Middle frontal gyrus (tissue), 1 donor: ENCODE measurements at regions not wholly inside any gene's neighbourhood (a gene's known extent, or its start where the extent isn't known, plus 50 kb on each side); places are given as distances from the start of the nearest gene placed in this dataset.
"Not testable (repeated sequence)": the region's sequence is repeated elsewhere in the genome, so short reads cannot be mapped to it uniquely, and the experiment has no call there.

ENCODE experiments used
- DNase-seq: peaks from one replicate; pipeline ENCODE4 v3.0.0-alpha.2; 2015; ENCODE audit warnings: low spot score; ENCODE audit errors: extremely low spot score

DNA sequence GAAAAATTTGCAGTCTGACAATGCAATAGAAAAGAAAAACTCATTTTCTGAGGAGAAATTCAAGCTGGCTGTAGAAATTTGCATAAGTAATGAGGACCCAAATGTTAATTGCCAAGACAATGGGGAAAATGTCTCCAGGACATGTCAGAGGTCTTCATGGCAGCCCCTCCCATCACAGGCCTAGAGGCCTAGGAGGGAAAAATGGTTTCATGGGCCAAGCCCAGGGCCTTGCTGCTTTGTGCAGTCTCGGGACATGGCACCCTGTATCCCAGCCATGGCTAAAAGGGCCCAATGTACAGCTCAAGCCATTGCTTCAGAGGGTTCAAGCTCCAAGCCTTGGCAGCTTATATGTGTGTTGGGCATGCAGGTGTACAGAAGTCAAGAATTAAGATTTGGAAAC is 244.9 kb upstream of the ZFP42 start:
- not testable (repeated sequence) for DNase-seq

DNA sequence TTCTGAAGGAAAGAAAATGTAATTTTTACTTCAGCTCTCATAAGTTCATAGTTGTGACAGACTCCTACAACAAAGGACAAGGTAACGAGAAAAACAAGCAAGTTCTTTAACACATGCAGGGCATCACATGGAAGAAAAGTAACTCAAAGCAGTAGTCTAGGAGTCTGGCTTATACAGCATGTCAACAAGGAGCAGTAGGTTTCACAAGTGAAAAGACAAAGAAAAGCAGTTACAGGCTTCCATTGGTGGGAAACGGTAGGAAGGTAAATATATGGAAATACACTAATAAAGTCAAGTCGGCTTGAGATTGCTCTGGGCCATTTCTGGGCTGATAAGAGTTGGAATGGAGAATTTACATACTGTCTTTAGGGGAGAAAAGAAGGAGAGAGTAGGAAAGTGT is 228.4 kb upstream of the ZFP42 start:
- DNase-seq = no peak

DNA sequence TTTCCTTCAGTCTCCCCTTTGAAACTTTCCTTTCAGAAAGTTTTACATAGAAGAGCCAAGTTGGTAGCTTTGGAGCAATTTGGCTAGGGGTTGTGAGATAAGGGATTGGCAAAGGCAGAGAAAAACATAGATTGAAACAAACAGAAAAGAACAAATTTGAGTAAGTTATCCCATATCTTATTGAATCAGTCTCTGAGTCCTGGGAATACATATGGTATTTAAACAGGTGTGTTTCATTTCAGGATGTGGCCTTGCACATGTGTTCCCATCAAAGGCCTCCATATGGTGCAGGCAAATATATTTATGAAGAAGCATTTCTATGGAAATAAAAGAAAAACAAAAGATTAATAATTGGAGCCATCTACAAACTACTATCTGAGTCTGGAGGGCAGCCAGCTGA is 227.9 kb upstream of the ZFP42 start:
- no peak for DNase-seq

DNA sequence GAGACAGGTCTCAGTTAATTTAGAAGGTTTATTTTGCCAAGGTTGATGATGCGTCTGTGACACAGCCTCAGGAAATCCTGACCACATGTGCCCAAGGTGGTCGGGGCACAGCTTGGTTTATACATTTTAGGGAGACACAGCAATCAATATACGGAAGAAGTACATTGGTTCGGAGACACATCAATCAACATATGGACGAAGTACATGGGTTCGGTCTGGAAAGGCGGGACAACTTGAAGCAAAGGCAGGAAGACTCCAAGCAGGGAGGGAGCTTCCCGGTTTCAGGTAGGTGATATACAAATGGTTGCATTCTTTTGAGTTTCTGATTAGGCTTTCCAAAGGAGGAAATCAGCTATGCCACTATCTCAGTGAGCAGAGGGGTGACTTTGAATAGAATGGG is 225.2 kb upstream of the ZFP42 start:
- DNase-seq = no peak

DNA sequence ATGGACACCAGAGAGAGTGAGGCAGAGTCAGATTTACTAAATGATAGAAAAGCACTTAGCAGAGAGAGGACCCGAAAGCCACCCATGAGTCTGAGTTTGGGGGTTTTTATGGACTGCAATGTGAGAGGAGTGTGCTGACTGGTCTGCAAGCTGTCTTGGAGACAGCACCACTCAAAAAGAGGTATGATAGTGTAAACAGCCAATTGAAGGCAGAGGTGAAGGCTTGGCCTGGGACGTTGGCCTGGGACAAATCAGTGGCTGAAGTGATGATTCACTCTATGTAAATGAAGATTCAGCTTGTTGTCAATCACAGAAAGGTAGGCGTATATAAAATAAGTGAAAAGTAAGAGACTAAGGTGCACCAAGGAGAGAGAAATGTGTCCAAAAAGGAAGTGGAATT is 217.6 kb upstream of the ZFP42 start:
- no peak for DNase-seq

DNA sequence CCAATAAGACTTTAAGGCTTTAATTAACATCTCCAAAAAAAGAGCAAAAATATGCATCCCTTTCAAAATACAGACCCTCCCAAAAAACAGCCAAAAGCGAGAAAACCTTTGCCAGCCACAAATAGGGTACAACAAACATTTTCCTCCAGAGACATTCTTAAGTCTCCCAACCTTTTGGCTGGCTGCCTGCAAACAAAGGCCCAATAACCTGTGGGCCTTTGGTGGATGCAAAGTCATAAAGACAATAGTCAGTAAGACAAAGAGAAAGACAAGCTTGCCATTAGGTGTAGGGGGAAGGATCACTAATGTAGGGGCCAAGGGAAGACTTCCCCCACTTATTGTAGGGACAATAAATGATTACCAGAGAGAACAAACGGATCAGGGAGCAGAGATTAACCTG is 215.5 kb upstream of the ZFP42 start:
- DNase-seq = no peak

DNA sequence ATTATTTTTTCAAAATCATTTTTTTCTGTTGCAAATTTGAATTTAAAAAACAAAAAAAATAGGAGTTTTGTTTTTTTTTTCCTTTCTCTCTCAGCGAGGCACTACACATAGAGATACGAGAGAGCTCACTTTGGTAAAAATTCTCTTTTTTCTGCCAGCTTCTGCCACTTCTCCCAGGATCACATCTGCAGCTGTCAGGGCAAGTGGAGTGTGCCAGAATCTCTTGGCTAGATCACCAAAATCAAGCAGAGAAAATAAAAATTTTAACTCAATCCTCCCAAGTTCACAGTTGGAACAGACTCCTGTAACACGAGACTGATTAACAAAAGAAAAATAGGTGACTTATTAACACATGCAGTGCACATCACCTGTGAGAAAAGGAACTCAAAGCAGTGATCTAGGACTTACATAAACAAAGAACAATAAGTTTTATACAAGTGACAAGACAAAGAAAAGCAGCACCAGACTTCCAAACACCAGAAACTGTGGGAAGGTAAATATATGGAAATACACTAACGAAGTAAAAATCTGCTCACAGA is 213.2 kb upstream of the ZFP42 start:
- DNase-seq = no peak

DNA sequence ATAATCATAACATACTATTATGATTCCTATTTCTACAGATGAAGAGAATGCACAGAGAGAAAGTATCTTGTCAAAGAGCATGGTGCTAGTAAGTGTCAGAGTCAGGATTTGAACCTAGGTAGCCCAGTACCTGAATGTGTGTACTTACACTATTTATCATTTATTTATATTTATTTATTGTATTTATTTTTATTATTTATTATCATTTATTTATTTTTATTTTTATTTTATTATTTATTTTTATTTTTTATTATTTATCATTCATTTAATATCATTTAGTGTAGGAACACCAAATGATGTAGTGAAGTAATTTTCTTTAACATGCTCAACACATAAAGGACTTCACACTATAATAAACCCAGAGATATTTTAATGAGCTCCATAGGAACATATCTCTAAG is 209.4 kb upstream of the ZFP42 start:
- DNase-seq = no peak

DNA sequence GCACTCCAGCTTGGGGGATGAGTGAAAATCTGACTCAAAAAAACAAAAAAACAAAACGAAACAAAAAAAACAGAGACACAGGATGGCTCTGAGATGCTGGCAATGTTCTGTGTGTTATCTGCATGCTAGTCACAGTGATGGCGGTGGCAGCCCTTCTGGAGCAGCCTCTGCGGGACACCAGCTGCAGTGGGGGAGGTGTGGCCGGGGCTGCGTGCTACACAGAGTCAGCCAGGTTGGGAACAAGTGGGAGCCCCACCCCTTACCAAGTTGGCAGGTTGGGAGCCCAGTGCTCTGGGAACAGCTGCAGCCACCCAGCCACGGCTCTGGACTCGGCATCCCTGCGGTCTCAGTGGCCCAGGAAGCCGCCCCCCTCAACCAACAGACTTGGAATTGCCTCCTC is 206.5 kb upstream of the ZFP42 start:
- no peak for DNase-seq

DNA sequence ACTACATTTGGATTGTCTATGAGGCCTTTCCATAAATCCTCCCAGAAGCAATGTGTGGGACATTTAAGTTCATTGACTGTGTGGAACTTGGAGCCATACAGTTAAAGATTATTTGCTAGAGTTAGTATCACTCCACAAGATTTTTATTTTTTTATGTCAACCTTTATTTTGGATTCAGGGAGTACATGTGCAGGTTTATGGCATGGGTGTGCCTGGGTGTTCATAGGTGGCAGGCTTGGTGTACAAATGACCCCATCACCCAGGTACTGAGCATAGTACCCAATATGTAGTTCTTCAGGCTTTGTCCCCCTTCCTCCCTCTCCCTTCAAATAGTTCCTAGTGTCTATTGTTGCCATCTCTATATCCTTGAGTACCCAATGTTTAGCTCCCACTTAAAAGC is 199.8 kb upstream of the ZFP42 start:
- no peak for DNase-seq

DNA sequence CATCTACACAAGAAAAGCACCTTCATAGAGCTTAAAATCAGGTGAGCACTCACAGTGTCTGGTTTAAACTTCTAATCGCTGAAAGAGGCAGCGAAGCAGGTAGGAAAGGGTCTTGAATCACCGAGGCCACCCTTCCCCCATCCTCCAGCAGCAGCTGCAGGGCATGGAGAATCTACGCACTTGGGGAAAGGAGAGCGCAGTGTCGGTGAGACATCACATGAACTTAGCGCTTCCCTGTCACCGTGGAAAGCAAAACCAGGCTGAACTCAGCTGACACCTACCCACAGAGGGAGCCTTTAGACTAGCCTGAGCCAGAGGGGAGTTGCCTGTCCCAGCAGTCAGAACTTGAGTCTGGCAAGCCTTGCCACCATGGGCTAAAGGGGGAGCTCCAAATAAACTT is 197.2 kb upstream of the ZFP42 start:
- DNase-seq = no peak

DNA sequence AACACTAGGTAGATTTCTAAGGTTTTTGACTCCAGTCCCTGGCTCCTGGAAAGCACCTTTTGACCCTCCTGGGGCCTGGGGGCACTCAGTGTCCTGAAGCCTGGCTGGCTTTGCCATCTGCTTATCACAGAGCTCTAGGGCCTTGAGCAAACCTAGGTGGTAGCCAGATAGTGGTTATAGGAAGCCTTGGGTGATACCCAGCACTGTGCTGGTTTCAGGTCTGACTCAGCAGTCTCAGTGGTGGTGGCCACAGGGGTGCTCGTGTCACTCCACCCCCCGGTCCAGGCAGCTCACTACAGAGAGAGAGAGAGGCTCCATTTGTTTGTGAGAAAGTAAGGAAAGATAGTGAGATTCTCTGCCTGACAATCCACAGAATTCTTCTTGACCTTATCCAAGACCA is 195.8 kb upstream of the ZFP42 start:
- no peak for DNase-seq

DNA sequence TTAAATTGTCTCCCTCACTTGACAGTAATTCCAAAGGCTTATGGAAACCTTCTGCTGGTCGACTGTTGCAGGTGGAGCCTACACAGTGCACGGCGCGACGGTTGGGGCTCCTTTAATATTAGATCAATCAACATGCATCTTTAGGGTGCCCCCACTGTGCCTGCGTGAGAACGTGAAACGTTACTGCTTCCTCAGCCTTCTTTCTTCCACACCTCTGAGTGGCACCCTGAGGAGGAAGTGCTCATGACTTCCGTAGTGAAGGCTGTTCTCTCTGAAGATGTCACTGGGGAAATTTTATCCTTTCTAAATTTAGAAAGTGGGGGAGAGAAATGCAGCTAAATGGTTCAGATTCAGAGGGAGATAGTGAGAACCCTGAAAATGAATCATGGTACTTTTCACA is 184.0 kb upstream of the ZFP42 start:
- no peak for DNase-seq

DNA sequence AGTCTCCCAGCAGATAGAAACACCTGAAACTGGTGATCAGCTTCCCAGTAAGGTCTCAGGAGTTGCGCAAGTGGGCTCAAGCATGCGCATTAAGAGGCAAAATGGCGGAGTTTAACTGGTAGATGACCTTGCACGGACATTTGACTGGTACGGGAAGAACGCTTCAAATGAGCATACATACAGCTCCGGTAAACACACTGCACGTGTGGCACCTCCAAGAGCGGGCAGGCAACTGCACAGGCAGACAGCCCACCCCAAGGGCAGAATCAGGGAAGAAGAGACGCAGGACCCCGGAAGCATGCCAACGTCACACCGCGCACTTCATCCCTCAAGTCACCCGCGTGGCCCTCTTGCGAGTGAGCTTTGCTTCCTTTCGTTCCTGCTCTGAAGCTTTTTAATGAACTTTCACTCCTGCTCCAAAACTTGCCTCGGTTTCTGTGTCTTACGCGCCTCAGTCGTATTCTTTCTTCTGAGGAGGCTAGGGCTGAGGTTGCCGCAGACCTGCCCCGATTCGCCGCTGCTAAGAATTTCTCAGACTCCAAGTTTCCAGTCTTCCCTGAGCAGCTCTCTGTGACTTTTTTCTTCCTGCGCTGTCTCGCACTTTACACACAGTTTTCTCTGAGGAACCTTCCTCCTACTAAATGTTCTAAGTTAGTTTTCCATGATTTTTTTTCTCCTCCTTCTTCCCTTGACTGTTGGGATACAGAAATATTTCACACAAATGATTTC is 180.7 kb upstream of the ZFP42 start:
- no peak for DNase-seq

DNA sequence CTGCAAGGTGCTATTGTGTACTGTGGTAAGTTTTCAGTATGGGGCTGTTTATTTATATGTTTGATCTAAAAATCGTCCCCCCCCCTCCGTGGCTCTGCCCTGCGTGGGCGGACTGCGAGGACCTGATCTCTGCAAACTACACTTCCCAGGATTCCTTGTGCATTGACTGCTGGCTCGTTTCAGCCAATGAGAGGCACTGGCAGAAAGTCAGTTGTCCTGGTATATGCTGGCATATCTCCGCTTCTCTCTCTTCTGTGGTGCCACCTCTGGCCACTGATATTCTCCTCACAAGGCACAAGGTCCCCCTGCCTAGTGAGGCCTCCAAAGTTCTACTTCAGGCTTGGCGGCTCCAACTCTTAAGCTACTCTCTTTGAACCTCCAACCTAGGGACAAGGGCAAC is 168.8 kb upstream of the ZFP42 start:
- no peak for DNase-seq

DNA sequence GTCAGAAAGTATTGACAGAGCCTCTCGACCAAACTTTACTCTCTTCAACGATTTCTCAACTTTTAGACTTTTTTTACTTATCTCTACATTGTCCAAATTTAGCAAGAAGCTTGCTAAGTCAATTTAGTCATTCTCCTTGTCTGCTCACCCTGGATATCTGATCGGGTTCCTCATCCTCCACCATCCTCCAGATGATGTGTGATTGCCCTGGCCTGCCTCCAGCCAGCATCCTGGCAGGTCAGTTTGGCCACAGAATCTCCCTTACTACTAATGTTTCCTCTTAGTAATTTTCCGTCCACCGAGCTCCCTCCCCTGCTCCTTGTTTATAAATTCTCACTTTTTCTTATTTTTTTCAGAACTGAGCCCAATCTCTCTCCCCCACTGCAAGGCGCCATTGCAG is 167.9 kb upstream of the ZFP42 start:
- no peak for DNase-seq

DNA sequence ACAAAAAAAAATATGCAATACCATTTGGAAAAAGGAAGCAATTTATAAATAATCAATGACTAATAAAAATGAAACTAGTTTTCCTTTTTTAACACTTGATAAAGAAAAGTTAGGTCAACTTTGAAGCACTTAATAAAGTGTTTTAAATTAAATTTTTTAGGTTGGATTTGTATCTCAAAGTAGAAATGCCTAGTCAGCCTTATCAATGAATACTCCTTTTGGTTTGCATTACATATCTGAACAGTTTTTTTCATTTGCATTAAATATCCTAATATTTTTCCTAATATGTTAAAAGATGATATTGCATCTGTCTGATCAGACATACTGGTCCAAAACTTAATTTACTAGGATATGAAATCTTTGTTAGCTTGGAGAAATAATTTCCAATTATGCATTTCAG is 155.8 kb upstream of the ZFP42 start:
- no peak for DNase-seq

DNA sequence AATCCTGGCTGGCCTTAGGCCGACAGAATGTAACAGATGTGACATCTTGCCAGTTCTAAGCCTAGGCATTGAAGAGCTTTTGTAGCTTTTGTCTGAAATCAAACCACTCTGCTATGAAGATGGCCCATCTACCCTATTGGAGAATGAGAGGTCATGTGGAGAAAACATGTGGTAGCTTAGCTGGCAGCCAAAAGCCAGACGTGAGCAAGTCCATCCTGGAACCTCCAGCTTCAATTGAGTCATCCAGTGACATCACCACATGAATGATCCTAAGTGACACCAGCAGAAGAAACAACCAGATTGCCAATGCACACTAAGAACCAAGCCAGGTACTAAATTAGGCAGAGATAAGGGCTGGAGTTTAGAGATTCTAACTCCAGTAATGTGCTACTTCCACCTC is 154.8 kb upstream of the ZFP42 start:
- DNase-seq = no peak

DNA sequence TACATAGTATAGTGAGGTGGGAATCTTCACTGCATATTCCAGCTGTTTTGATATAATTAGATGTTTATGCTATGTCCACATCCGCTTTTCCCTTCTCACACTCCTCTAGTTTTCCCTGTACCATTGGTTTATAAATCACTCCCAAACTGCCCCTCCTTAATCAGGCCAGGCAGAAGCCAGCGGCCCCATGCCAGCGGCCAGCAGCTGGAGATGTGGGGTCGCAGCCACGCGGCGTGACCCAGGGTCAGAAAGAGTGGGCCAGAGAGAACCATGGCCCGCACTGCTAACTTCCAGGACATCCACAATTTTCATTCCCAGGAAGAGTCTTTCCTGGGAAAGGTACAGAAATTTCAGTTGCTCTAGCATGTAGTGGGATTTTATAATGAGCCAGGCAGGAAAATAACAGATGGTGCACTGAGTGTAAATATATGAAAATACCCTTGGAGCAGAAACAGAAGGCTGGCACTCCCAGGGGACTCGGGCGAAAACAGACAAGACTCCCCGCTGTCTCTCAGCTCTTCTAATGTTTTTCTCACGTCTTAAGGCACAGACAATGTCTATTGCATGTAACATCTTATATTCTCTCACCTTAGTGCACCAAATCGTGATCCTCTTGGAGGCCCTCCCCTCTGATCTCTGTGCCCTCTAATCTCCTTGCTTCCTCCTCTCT is 145.9 kb upstream of the ZFP42 start:
- no peak for DNase-seq

DNA sequence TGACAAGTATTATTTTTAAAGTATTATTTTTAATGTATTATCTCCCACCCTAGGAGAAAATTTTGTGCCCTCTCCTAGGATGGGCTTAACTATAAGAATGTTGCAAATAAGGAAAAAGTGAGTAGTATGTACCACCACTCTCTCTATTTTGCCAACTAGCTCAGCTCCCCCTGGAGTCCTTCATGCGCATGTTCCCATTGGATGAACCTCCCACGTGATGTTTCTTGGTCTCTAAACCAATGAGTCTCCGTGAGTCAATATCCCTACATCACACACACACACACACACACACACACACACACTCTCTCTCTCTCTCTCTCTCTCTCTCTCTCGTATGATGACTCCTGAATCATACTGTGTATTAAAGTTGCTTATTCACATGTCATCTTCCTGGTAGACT is 129.7 kb upstream of the ZFP42 start:
- no peak for DNase-seq

DNA sequence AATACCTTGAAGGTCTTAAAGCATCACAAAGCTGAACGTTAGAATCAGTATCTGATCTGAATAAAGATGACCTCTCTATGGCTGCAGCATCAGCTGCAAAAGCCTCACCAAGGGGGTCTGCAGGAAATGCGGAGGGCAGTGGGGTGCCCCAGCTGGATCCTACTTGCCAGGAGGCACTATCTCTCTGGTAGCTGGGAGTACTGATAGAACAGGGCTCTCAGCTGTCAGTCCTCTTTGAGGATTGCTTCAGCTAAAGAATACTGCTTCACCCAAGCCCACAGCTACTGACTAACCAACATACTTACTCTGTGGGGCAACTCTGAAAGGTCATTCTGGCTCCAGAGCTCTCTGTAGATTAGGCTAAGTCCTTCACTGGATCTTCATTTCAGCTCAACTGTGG is 112.5 kb upstream of the ZFP42 start:
- no peak for DNase-seq

DNA sequence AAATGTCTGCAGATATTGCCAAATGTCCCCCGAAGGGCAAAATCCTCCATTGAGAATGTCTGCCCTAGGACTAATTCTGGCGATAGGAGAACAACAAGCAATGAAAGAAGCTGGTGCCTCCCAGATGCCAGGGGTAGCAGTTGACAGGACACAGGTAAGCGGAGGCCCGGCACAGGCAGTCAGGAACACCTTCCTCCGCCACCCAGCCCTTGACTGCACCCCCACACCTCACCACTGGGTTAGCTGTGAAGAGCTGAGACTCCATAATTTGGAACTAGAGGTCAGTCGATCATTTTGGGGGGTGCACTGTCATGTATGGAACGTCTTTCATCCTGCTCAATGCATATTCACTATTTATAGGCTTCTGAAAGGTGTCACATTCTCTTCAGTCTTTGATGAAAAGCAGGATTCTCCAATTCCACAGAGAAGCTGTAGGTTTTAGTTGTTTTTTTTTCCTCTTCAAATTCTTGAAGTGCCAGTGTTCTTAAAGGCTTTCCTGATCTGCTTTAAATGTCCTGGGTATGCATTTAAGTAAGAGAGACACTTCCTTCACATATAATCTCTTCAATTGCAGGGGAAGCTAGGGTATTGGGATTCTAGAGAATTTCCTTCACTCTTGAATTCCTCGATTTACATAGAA is 111.6 kb upstream of the ZFP42 start:
- no peak for DNase-seq

DNA sequence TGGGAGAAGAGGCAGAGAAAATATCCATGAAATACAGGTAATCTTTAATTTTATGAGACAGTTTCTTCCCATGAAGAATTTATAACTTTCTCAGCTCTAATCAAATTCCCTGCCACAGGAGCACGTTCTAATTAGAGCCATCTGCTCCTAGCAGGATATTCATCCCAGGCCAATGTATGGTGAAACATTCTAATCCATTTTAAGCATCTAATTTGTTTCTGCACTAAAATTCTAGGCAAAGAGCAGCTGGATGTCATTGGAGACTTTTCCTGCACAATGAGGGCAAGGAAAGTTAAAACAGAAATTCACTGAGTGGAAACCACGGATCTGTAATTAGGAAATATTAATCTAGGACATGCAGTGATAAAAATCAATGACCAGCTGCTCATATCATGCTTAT is 107.7 kb upstream of the ZFP42 start:
- DNase-seq = no peak
